Muscle layer of duodenum (tissue), 2 donors: ENCODE measurements at regions not wholly inside any gene's neighbourhood (a gene's known extent, or its start where the extent isn't known, plus 50 kb on each side); places are given as distances from the start of the nearest gene placed in this dataset.

Experiments used
- H3K27ac ChIP-seq: one replicate; pipeline ENCODE4 v1.7.0; 2013; ENCODE audit warnings: mild to moderate bottlenecking, low read length
- H3K27me3 ChIP-seq: one replicate; pipeline ENCODE4 v1.7.0; 2013; ENCODE audit warnings: low read depth, mild to moderate bottlenecking, control low read depth, low read length
- H3K36me3 ChIP-seq, 2 donors: one replicate each; pipeline ENCODE4 v1.7.0; 2013; ENCODE audit warnings: low read length in 2 of 2, control low read depth in 1 of 2, mild to moderate bottlenecking in 1 of 2; ENCODE audit not compliant: insufficient read depth in 2 of 2, control insufficient read depth in 1 of 2
- H3K4me1 ChIP-seq, 2 donors: one replicate each; pipeline ENCODE4 v1.7.0; 2013; ENCODE audit warnings: low read length in 2 of 2, mild to moderate bottlenecking in 2 of 2, control low read depth in 1 of 2, moderate library complexity in 1 of 2; ENCODE audit not compliant: insufficient read depth in 2 of 2, control insufficient read depth in 1 of 2
- H3K4me3 ChIP-seq, 2 donors: one replicate each; pipeline ENCODE4 v1.7.0; 2013; ENCODE audit warnings: low read length in 2 of 2, low read depth in 1 of 2, mild to moderate bottlenecking in 1 of 2
- H3K9me3 ChIP-seq, 2 donors: one replicate each; pipeline ENCODE4 v1.7.0; 2013; ENCODE audit warnings: low read length in 2 of 2, control low read depth in 1 of 2, mild to moderate bottlenecking in 1 of 2; ENCODE audit not compliant: control insufficient read depth in 1 of 2
- donor health status: healthy.

- Histone ChIP-seq H3K27ac (peak overlapping the region; percentile 69), H3K4me1 (no peaks in the 10 kb centered on the region), H3K4me3 (peak overlapping the region in 1 of 2 donors; percentile 26), H3K36me3 (no peaks in the 10 kb centered on the region), H3K9me3 (no peaks in the 10 kb centered on the region), H3K27me3 (no peaks in the 10 kb centered on the region)
These were observed 210.0 kb upstream of the STK26 start for GRCh38 chrX:131812847-131813825.

- Histone ChIP-seq H3K27ac (no peak overlapping the region), H3K27me3 (no peaks in the 10 kb centered on the region), H3K36me3 (no peaks in the 10 kb centered on the region), H3K4me1 (no peaks in the 10 kb centered on the region), H3K4me3 (peak overlapping the region in 1 of 2 donors; percentile 37), H3K9me3 (no peaks in the 10 kb centered on the region)
These were observed 206.5 kb upstream of the STK26 start for GRCh38 chrX:131816551-131817136.

- H3K36me3 ChIP-seq, result no peaks in the 10 kb centered on the region
- H3K27ac ChIP-seq, result no peak overlapping the region
- no peaks in the 10 kb centered on the region for H3K4me1 ChIP-seq
- H3K4me3 ChIP-seq, result no peak overlapping the region
- H3K27me3 ChIP-seq, result no peaks in the 10 kb centered on the region
- H3K9me3 ChIP-seq, result no peaks in the 10 kb centered on the region
These were observed 204.7 kb upstream of the STK26 start for GRCh38 chrX:131818297-131818936.

GRCh38 chrX:131821945-131822622, 201.0 kb upstream of the STK26 start:
- Histone ChIP-seq H3K27ac (no peak overlapping the region), H3K27me3 (no peaks in the 10 kb centered on the region), H3K4me1 (no peaks in the 10 kb centered on the region), H3K36me3 (no peaks in the 10 kb centered on the region), H3K9me3 (no peaks in the 10 kb centered on the region), H3K4me3 (no peak overlapping the region)

- H3K4me3 ChIP-seq, result no peak overlapping the region
- no peaks in the 10 kb centered on the region for H3K36me3 ChIP-seq
- H3K9me3 ChIP-seq, result no peaks in the 10 kb centered on the region
- no peak overlapping the region for H3K27ac ChIP-seq
- no peaks in the 10 kb centered on the region for H3K27me3 ChIP-seq
- no peaks in the 10 kb centered on the region for H3K4me1 ChIP-seq
These were observed 196.5 kb upstream of the STK26 start for GRCh38 chrX:131826572-131826971.

GRCh38 chrX:131827935-131828334, 195.2 kb upstream of the STK26 start:
- Histone ChIP-seq H3K9me3 (no peaks in the 10 kb centered on the region), H3K4me1 (no peaks in the 10 kb centered on the region), H3K27ac (no peak overlapping the region), H3K4me3 (no peak overlapping the region), H3K36me3 (no peaks in the 10 kb centered on the region), H3K27me3 (no peaks in the 10 kb centered on the region)

GRCh38 chrX:131828482-131828881, 194.6 kb upstream of the STK26 start:
- Histone ChIP-seq H3K27ac (no peak overlapping the region), H3K4me1 (no peaks in the 10 kb centered on the region), H3K9me3 (no peaks in the 10 kb centered on the region), H3K27me3 (no peaks in the 10 kb centered on the region), H3K36me3 (no peaks in the 10 kb centered on the region), H3K4me3 (no peak overlapping the region)

- no peaks in the 10 kb centered on the region for H3K9me3 ChIP-seq
- H3K36me3 ChIP-seq, result no peaks in the 10 kb centered on the region
- H3K27ac ChIP-seq, result no peak overlapping the region
- no peak overlapping the region for H3K4me3 ChIP-seq
- H3K27me3 ChIP-seq, result no peaks in the 10 kb centered on the region
- no peaks in the 10 kb centered on the region for H3K4me1 ChIP-seq
These were observed 192.5 kb upstream of the STK26 start for GRCh38 chrX:131830400-131831184.

- Histone ChIP-seq H3K4me1 (no peaks in the 10 kb centered on the region), H3K9me3 (no peaks in the 10 kb centered on the region), H3K4me3 (no peak overlapping the region), H3K27me3 (no peaks in the 10 kb centered on the region), H3K27ac (no peak overlapping the region), H3K36me3 (no peaks in the 10 kb centered on the region)
These were observed 191.9 kb upstream of the STK26 start for GRCh38 chrX:131831185-131831520.

- H3K27me3 ChIP-seq, result no peaks in the 10 kb centered on the region
- H3K9me3 ChIP-seq, result no peaks in the 10 kb centered on the region
- no peak overlapping the region for H3K27ac ChIP-seq
- no peak overlapping the region for H3K4me3 ChIP-seq
- H3K36me3 ChIP-seq, result no peaks in the 10 kb centered on the region
- no peaks in the 10 kb centered on the region for H3K4me1 ChIP-seq
These were observed 186.9 kb upstream of the STK26 start for GRCh38 chrX:131836161-131836560.
